ENCODE measurements at regions not wholly inside any gene's neighbourhood (a gene's known extent, or its start where the extent isn't known, plus 50 kb on each side); places are given as distances from the start of the nearest gene placed in this dataset.

GRCh38 chr12:85642288-85642687, 193.9 kb downstream of the RASSF9 start:
- Mint-ChIP-seq H3K4me1 (ENCODE audit: low read depth) (no peaks in the 10 kb centered on the region), H3K9me3 (no peaks in the 10 kb centered on the region), H3K4me3 (no peak overlapping the region), H3K36me3 (ENCODE audit: low read depth) (no peaks in the 10 kb centered on the region), H3K27ac (no peak overlapping the region), H3K27me3 (ENCODE audit: insufficient read depth) (no peaks in the 10 kb centered on the region)
- intact Hi-C loops (cut with micrococcal nuclease) = no loop called here
- no peak for DNase-seq (ENCODE audit: low spot score)

- H3K27me3 Mint-ChIP-seq (ENCODE audit: insufficient read depth) = no peaks in the 10 kb centered on the region
- no peaks in the 10 kb centered on the region for H3K4me1 Mint-ChIP-seq (ENCODE audit: low read depth)
- no peaks in the 10 kb centered on the region for H3K9me3 Mint-ChIP-seq
- DNase-seq (ENCODE audit: low spot score) = no peak
- H3K4me3 Mint-ChIP-seq = no peak overlapping the region
- intact Hi-C loops (cut with micrococcal nuclease) = no loop called here
- no peaks in the 10 kb centered on the region for H3K36me3 Mint-ChIP-seq (ENCODE audit: low read depth)
- H3K27ac Mint-ChIP-seq = no peak overlapping the region
Observed at GRCh38 chr12:85642808-85643207, 193.4 kb downstream of the RASSF9 start.

- no peaks in the 10 kb centered on the region for H3K36me3 Mint-ChIP-seq (ENCODE audit: low read depth)
- no peaks in the 10 kb centered on the region for H3K4me1 Mint-ChIP-seq (ENCODE audit: low read depth)
- no peaks in the 10 kb centered on the region for H3K27me3 Mint-ChIP-seq (ENCODE audit: insufficient read depth)
- intact Hi-C loops (cut with micrococcal nuclease) = no loop called here
- no peaks in the 10 kb centered on the region for H3K9me3 Mint-ChIP-seq
- no peak overlapping the region for H3K4me3 Mint-ChIP-seq
- no peak overlapping the region for H3K27ac Mint-ChIP-seq
- DNase-seq (ENCODE audit: low spot score) = no peak
Observed at GRCh38 chr12:85644508-85644907, 191.7 kb downstream of the RASSF9 start.

- Mint-ChIP-seq H3K4me3 (no peak overlapping the region), H3K36me3 (ENCODE audit: low read depth) (no peaks in the 10 kb centered on the region), H3K27ac (no peak overlapping the region), H3K4me1 (ENCODE audit: low read depth) (no peaks in the 10 kb centered on the region), H3K27me3 (ENCODE audit: insufficient read depth) (no peaks in the 10 kb centered on the region), H3K9me3 (peaks cover 12% of the 10 kb centered on the region)
- intact Hi-C loops (cut with micrococcal nuclease) = no loop called here
- no peak for DNase-seq (ENCODE audit: low spot score)
Observed at GRCh38 chr12:85653731-85654455, 182.3 kb downstream of the RASSF9 start.

- H3K27ac Mint-ChIP-seq = no peak overlapping the region
- no peaks in the 10 kb centered on the region for H3K36me3 Mint-ChIP-seq (ENCODE audit: low read depth)
- H3K9me3 Mint-ChIP-seq = peaks cover 12% of the 10 kb centered on the region
- H3K4me1 Mint-ChIP-seq (ENCODE audit: low read depth) = no peaks in the 10 kb centered on the region
- no peak for DNase-seq (ENCODE audit: low spot score)
- intact Hi-C loops (cut with micrococcal nuclease) = no loop called here
- no peaks in the 10 kb centered on the region for H3K27me3 Mint-ChIP-seq (ENCODE audit: insufficient read depth)
- H3K4me3 Mint-ChIP-seq = no peak overlapping the region
Observed at GRCh38 chr12:85654456-85654840, 181.8 kb downstream of the RASSF9 start.

GRCh38 chr12:85656561-85656960, 179.6 kb downstream of the RASSF9 start:
- intact Hi-C loops (cut with micrococcal nuclease) = no loop called here
- Mint-ChIP-seq H3K27ac (no peak overlapping the region), H3K36me3 (ENCODE audit: low read depth) (no peaks in the 10 kb centered on the region), H3K4me1 (ENCODE audit: low read depth) (no peaks in the 10 kb centered on the region), H3K4me3 (no peak overlapping the region), H3K27me3 (ENCODE audit: insufficient read depth) (no peaks in the 10 kb centered on the region), H3K9me3 (peaks cover 5% of the 10 kb centered on the region)
- DNase-seq (ENCODE audit: low spot score) = no peak

- Mint-ChIP-seq H3K4me3 (no peak overlapping the region), H3K4me1 (ENCODE audit: low read depth) (no peaks in the 10 kb centered on the region), H3K27ac (no peak overlapping the region), H3K27me3 (ENCODE audit: insufficient read depth) (no peaks in the 10 kb centered on the region), H3K36me3 (ENCODE audit: low read depth) (no peaks in the 10 kb centered on the region), H3K9me3 (peaks cover 5% of the 10 kb centered on the region)
- no peak for DNase-seq (ENCODE audit: low spot score)
- intact Hi-C loops (cut with micrococcal nuclease) = no loop called here
Observed at GRCh38 chr12:85657251-85657650, 179.0 kb downstream of the RASSF9 start.

GRCh38 chr12:85657836-85658630, 178.2 kb downstream of the RASSF9 start:
- no peak overlapping the region for H3K27ac Mint-ChIP-seq
- no peak overlapping the region for H3K4me3 Mint-ChIP-seq
- no peaks in the 10 kb centered on the region for H3K4me1 Mint-ChIP-seq (ENCODE audit: low read depth)
- peaks cover 5% of the 10 kb centered on the region for H3K9me3 Mint-ChIP-seq
- no peak for DNase-seq (ENCODE audit: low spot score)
- H3K36me3 Mint-ChIP-seq (ENCODE audit: low read depth) = no peaks in the 10 kb centered on the region
- H3K27me3 Mint-ChIP-seq (ENCODE audit: insufficient read depth) = no peaks in the 10 kb centered on the region
- intact Hi-C loops (cut with micrococcal nuclease) = no loop called here

GRCh38 chr12:85659754-85660530, 176.3 kb downstream of the RASSF9 start:
- Mint-ChIP-seq H3K36me3 (ENCODE audit: low read depth) (no peaks in the 10 kb centered on the region), H3K27me3 (ENCODE audit: insufficient read depth) (peaks cover 2% of the 10 kb centered on the region), H3K27ac (no peak overlapping the region), H3K4me1 (ENCODE audit: low read depth) (no peaks in the 10 kb centered on the region), H3K9me3 (peaks cover 8% of the 10 kb centered on the region), H3K4me3 (no peak overlapping the region)
- intact Hi-C loops (cut with micrococcal nuclease) = no loop called here
- DNase-seq (ENCODE audit: low spot score) = no peak

- peaks cover 2% of the 10 kb centered on the region for H3K27me3 Mint-ChIP-seq (ENCODE audit: insufficient read depth)
- no peak overlapping the region for H3K27ac Mint-ChIP-seq
- no peaks in the 10 kb centered on the region for H3K36me3 Mint-ChIP-seq (ENCODE audit: low read depth)
- no peak overlapping the region for H3K4me3 Mint-ChIP-seq
- intact Hi-C loops (cut with micrococcal nuclease) = no loop called here
- H3K4me1 Mint-ChIP-seq (ENCODE audit: low read depth) = no peaks in the 10 kb centered on the region
- peaks cover 8% of the 10 kb centered on the region for H3K9me3 Mint-ChIP-seq
- DNase-seq (ENCODE audit: low spot score) = no peak
Observed at GRCh38 chr12:85661461-85662206, 174.6 kb downstream of the RASSF9 start.

GRCh38 chr12:85662207-85662602, 174.0 kb downstream of the RASSF9 start:
- Mint-ChIP-seq H3K4me3 (no peak overlapping the region), H3K27me3 (ENCODE audit: insufficient read depth) (peaks cover 2% of the 10 kb centered on the region), H3K36me3 (ENCODE audit: low read depth) (no peaks in the 10 kb centered on the region), H3K27ac (no peak overlapping the region), H3K4me1 (ENCODE audit: low read depth) (no peaks in the 10 kb centered on the region), H3K9me3 (peaks cover 8% of the 10 kb centered on the region)
- intact Hi-C loops (cut with micrococcal nuclease) = no loop called here
- DNase-seq (ENCODE audit: low spot score) = no peak

- Mint-ChIP-seq H3K27me3 (ENCODE audit: insufficient read depth) (peaks cover 2% of the 10 kb centered on the region), H3K9me3 (peaks cover 5% of the 10 kb centered on the region), H3K27ac (no peak overlapping the region), H3K4me1 (ENCODE audit: low read depth) (no peaks in the 10 kb centered on the region), H3K36me3 (ENCODE audit: low read depth) (no peaks in the 10 kb centered on the region), H3K4me3 (no peak overlapping the region)
- no peak for DNase-seq (ENCODE audit: low spot score)
- intact Hi-C loops (cut with micrococcal nuclease) = no loop called here
Observed at GRCh38 chr12:85663631-85664030, 172.6 kb downstream of the RASSF9 start.
